Nucleus accumbens (tissue), 56 donors: ENCODE measurements at regions not wholly inside any gene's neighbourhood (a gene's known extent, or its start where the extent isn't known, plus 50 kb on each side); places are given as distances from the start of the nearest gene placed in this dataset.
"Not testable (repeated sequence)": the region's sequence is repeated elsewhere in the genome, so short reads cannot be mapped to it uniquely, and the experiment has no call there.

Source experiments
- DNase-seq, 56 donors: peaks; one replicate each; lab custom pipeline; 2025; lab: John Stamatoyannopoulos, UW

DNA sequence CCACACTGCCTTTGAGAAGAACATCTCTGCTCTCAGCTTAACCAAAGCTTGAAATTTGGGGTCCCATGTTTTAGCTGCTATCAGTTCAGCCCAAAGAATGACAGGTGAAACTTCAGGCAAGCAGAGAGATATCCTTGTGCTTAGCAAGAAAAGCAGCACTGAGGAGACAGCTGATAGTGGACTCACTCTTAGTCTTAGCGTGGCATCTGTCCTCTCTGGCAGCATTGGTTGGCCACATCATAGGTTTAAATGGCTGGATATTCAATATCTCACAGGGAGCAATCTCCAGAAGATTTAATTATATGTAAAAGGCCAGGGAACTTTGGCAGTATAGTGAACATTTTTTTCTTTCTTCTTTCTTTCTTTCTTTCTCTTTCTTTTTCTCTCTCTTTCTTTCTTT is 131.1 kb upstream of the SGK1 start:
- no peak for DNase-seq

DNA sequence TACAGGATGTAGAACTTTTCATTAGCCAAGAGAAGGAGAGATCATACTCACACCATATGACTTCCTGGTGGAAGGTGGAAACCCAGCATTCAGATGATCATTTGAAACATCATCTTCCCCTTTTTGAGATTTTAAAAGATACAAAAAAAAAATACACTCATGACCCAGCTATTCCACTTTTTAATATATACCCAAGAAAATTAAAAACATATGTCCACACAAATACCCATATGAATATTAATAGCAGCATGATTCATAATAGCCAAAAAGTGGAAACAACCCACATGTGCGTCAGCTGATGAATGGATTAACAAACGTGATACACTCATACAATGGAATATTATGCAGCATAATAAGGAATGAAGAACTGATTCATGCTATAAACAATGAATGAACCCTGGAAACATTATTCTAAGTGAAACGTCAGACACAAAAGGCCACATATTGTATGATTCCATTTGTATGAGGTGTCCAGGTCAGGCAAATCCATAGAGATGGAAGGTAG is 130.0 kb upstream of the SGK1 start:
- DNase-seq: no peak

DNA sequence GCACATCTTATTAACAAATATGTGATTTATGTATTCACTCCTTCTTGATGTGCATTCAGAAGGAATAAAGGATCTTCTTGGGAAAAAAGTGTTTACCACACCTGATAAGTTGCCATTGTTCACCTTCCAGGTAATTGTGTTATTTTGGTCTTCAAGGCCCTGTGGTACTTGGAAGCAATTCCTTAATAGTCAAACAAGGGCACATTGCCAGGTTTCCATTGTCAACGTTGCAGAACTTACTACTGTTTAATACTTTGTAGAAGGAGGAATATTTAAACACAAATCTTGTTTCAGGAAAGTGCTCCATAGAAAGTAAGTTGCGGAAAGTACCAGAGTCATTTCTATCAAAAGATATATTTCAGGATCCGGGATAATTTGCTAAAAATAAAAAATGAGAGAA is 129.5 kb upstream of the SGK1 start:
- DNase-seq: no peak

DNA sequence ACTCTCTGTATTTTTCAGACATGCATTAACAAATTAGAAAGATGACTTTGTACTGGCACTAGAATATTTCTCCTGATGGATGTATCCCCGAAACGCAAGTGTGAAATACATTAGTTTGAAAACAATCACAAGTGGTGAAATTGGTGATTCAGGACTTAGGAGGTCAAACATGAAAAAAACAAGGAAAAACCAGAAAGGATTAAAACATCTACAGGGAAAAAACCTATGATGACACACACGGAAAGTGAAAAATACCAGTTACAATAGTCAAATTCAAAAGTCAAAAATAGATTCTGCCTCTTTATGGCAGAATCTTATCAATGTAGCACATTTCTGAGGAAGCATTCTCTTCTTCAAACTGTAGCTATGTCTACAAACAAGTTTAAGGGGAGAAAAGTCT is 129.0 kb upstream of the SGK1 start:
- no peak for DNase-seq

DNA sequence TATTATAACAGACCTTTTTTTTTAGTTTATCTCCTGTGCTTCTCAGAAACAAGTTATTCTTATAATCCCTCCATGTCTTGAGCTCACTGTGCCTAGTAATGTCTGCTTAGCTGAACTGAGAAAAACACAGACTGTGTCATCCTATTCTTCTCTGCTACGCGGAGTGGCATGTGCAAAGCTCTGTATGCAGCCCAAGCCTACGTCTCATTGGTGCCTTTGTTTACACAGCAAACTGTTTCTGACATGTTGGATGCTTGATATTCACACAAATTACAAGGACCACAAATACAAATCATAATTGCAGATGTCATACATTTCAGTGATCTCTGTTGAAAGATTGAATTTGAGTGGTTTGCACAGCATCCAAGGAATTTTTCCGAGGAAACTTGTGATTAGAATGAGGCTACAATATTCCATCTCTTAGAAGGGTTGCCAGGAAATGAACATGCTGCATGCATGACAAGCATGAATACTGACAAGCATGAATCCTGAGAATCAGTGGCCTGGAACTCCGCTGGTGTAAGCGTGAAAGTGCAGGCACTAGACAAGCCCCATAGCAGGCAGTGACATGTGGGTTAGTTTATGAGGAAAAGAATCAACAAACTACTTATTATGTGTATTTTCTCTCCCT is 128.4 kb upstream of the SGK1 start:
- DNase-seq: peak in 29 of 56 donors; percentile 10 to 76 (median 39)

DNA sequence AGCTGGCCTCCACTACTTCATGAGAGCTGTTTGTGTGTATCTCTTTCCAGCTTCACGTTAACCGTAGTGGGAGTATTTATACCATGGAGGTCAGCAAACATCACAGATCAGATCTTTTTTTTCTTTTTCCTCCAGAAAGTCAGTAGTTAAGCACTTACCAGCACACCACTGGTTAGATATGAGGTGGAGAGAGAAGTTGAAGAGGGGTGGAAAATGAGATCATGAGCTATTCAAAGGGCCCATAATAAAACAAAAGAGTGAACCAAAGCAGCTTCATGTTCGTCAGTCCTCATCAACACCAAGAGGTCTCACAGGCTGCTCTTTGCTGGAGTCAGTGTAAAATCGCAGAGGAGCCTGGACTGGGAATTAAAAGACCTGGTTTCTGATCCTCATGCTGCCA is 125.1 kb upstream of the SGK1 start:
- no peak for DNase-seq

DNA sequence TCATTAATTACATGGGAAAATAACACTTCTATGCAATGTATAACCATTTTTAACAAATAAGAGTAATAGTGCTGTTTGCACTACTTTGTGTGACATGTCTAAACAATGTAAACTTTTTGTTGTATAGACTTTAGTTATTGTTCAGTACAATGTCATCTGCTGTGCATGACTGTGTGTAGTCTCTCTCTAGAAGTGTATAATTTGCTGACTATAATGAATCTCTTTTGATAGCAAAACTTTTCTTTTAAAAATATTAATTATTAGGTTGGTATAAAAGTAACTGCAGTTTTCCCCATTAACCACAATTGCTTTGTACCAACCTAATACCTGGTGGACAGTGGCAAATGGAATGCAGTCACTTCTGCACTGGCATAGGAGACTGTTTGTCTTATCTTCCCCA is 124.2 kb upstream of the SGK1 start:
- DNase-seq: no peak

DNA sequence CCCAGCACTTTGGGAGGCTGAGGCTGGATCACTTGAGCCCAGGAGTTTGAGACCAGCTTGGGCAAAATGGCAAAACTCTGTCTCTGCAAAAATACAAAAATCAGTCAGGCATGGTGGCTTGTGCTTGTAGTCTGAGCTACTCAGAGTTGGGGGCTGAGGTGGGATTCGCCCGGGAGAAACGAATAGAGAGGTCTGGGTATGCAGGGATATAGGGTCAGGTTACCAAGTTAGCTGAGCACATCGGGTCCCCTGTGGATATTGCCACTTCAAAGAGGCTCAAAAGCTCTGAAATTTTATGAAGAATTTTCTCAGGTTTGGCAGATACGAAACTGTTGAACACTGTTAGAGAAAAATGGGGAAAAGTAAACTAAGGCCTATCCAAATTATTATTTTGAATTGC is 120.9 kb upstream of the SGK1 start:
- no peak for DNase-seq

DNA sequence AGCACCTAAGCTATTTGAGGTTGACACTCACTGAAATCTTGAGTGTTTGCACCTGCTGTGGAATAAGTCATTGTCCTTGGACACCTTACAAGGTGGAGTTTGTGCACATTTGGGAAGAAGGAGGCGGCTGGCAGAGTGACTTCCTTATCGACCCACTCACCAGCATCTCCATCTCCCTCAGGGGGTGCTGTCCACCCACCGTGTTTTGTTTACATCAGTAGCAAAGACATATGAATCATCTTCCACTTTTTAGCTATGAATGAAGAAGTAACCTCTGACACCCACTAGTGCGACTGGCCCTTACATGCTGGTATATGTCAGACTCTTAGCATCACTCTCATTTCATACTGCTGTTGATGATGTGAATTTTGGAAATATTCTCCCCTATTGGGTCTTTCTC is 119.5 kb upstream of the SGK1 start:
- DNase-seq: peak in 10 of 56 donors; percentile 10 to 50 (median 26)

DNA sequence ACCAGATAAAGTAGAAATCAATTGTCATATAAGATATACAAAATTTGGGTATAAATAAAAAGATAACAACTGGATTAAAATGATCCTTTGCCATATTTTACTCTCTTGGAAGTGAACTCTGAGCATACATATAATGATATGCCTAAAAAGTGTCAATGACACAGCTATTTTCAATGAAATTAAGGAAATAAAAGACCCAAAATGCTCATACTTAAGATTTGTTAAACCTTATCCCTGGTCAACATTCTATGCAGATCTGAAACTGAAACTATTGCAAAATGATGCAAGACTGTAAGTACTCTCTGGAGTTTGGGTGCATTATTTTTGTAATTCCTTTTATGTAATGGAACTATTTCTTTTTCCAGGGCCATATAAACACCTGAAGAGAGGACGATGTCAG is 119.0 kb upstream of the SGK1 start:
- DNase-seq: no peak

DNA sequence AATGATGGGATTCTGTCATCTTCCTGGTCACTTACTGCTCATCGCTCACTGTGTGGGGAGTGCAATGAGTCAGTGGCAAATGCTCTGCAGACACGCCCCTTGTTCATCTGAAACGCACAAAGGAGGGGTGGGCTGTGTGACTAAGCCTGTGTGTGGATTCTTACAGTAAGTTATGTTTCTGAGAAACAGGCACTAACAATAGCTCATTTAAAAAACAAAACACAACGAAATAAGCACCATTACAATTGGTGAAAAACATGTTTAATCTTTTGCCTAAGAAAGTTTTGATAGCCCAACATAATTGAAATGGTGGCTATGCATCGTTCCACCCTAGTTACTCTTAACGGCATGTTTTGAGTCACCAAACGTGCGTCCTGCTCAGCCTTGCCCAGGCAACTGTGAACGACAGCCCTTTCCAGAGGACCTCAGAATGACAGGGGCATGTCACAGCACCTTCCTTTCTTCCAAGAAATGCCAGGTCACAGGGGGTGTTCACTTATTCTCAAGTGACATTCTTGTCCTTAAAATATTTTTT is 118.4 kb upstream of the SGK1 start:
- DNase-seq: peak in 50 of 56 donors; percentile 11 to 89 (median 58)

DNA sequence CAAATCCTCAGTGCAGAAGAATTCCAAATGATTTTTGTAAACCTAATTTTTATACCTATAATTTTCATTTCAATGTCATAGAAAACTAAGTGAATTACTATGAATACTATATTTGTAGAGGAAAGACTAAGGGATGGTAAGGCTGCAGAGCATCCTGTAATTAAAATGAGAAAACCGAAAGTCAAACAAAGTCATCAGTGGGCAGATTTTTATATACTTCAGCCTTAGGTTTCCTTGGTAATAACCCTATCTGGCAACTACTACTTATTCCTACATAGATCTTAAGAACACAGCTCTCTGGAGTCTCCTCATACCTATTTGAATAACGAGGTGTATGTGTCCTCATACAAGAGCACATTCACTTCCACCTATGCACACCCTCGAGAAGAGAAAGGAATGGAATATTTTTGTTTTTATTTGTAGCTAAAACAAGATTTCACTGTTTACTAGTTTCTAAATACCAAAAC is 117.9 kb upstream of the SGK1 start:
- no peak for DNase-seq

DNA sequence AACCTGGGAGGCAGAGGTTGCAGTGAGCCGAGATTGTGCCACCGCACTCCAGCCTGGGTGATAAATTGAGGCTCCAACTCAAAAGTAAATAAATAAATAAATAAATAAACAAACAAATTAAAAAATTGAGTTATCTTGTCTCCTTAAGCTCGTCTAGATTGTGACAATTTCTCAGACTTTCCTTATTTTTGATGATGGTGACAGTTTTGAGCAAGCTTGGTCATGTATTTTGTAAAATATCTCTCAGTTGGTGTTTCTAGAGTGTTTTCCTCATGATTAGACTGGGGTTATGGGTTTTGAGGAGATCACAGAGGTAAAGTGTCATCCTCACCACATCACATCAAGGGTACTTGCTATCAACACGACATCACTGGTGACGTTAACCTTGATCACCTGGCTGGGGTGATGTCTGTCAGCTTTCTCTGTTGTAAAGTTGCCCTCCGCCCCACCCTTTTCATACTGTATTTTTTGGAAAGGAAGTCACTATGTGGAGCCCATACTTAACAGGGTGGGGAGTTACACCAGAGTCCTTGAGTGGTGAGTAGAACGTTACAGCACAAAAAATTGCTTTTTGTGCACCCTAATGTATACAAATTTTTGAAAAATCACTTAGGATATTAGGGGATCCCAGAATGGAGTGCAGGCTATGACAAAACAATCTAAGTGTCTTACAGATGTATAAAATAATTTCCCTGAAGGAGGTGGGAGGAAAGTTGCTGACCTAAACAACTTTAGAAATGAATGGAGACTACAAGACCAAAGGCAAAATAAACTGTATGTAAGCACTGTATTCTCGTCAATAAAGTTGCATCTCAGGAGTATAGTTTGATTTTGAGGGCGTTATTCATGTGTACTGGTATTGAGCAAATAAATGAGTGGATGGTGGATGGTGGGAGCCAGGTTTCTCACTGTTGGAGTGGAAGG is 116.4 kb upstream of the SGK1 start:
- no peak for DNase-seq

DNA sequence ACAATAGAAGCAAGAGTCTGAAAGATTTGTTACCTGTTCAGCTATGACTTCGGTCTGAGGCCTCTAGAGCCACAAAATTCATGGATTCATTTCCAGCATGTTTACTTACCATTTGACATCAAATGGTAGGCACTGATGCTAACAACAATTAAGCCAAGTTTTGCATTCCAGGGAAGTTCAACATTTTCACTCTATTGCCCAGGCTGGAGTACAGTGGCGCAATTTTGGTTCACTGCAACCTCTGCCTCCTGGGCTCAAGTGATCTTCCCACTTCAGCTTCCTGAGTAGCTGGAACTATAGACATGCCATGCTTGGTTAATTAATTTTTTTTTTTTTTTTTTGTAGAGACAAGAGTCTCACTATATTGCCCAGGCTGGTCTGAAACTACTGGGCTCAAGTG is 114.1 kb upstream of the SGK1 start:
- no peak for DNase-seq

DNA sequence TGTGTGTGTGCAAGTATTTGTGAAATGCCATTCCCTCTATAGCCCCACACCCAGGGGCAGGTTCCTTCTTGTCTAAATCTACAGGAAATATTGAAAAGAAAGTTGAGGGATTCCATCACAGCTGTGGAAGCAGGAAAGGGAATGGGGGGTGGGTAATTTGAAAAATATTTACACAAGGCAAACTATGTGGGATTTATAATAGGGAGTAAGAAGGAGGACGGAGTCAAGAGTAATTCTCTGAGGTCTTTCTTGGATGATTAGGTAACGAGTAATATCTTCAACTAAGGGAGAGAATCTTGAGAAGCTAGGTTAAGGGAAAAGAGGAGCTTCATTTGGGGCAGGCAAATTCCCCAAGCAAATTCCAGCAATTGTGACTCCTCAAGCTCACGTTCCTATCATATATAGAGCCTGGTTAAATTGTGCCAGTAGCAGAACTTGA is 113.5 kb upstream of the SGK1 start:
- DNase-seq: no peak

DNA sequence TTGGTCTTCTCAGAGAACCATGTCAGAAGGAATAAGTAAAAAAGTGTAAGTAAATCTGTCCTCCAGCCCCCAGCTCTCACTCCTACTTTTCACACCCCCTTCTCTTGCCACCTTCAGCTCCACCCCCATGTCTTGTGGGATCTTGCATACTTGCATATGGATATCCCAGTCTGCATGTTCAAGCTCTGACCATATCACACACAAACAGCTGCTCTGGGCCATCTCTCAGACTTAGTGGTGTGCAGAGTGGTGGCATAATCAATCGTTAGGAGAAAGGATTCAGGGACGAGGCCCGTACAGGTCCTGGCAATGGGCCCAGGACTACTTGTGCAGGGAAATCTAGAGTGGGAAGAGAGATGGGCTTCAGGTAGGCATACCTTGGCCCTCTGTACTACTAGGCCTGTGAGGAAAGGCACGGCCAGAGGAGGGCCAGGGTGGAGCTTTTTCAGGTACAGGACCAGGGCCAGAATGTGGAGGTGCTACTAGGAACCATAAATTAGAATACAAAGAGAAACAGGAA is 112.0 kb upstream of the SGK1 start:
- DNase-seq: no peak

DNA sequence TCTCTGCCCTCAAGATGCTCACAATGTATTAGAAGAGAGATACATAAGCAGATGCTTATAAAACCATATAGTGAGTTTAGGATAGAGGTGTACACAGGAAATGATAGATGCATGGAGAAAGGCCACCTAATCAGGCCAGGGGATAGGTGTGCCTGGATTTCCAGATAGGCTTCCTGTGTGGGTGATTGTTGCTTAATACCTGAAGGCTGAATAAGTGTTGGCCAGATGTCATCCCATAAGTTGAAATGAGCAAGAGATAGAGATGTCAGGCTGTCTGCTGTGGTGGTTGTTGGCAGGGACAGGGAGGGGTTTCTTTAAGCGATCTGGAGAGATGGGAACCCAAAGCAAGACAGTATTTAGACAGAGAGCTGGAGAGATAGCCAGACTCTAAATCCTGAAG is 109.8 kb upstream of the SGK1 start:
- DNase-seq: no peak

DNA sequence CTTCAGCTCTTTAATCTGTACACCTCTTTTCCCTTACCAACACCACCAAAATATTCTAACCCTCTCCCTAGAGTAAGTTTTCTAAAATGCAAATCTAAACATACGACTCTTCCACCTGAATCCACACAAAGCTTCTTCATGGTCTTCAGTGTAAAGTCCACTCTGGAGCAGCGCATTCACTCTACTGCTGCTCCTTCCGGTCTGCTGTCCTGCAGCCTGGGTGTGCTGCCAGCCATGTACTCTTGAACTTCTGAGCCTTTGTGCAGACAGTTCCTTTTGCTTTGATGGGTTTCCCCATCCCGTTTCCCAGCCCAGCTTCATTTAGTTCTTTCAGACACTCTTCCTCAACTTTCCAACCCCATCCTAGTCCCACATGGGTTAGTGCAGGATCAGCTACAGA is 108.7 kb upstream of the SGK1 start:
- no peak for DNase-seq

DNA sequence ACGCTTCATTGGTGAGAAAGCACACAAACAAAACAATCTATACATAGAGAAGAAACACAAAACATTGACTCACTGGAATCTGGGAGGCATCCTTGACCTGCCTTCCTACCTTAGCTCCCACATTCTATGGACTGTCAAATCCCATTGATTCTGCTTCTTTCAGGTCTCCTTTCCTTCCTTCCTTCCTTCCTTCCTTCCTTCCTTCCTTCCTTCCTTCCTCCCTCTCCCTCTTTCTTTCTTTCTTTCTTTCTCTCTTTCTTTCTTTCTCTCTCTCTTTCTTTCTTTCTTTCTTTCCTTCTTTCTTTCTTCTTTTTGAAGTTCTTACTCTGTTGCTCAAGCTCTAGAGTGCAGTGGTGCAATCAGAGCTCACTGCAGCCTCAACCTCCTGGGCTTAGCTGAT is 108.0 kb upstream of the SGK1 start:
- not testable (repeated sequence) for DNase-seq

DNA sequence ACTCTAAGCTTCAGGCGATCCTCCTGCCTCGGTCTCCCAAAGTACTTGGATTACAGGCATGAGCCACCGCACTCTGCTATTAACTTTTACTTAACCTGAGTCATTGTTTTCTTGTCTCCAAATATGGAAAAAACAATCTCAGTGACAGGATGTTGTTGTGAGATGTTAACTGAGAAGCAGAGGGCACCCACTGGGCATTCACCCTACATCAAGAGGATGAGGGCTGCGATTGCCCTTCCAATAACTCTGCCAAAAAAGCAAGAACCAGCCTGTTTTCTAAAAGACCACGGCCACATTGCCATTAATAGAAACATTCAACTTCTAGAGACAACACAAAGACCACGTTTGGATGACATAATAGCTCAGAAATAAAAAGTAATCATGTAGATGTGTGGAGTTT is 107.6 kb upstream of the SGK1 start:
- no peak for DNase-seq

DNA sequence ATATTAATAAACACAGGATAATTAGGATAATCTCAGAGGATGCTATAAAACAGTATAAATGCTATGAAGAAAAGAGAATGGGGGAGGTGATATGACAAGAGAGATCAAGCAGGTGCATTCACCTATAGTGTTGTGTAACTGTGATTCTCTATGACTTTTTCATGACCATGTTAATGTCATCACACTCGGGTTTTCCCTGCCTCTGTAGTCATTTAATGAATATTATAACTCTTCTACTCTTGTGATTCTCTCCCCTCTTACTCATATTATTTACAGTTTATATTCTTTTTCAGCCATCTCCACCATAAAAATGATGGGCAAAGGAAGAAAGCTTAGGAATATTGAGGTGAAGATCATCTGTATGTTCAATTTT is 106.9 kb upstream of the SGK1 start:
- DNase-seq: no peak
